ENCODE measurements at regions not wholly inside any gene's neighbourhood (a gene's known extent, or its start where the extent isn't known, plus 50 kb on each side); places are given as distances from the start of the nearest gene placed in this dataset.
"Not testable (repeated sequence)": the region's sequence is repeated elsewhere in the genome, so short reads cannot be mapped to it uniquely, and the experiment has no call there.

GRCh38 chr17:33847900-33848299 lies 407.2 kb upstream of the CCL2 start:
- DNase-seq (ENCODE audit: low spot score): no peak

GRCh38 chr17:33848433-33848832 lies 406.7 kb upstream of the CCL2 start:
- DNase-seq (ENCODE audit: low spot score): no peak

DNA sequence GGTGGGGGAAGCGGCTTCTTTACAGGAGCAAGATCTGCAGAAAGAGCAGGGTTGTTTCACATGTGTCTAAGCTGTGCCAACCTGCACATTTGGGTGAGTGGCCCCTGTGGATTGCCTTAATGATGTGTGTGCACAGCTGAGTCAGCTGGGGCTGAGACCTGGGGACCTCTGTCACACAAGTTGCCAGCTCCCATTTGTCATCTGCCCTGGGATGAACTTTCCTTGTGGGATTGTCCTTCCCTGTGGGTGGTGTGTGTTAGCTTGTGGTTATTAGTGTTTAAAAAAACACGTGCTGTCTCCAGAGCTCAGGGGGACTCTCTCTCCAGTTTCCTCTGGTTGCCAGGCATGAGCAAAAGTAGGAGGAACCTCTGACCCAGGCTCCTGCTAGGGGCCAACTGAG lies 400.5 kb upstream of the CCL2 start:
- DNase-seq (ENCODE audit: low spot score): no peak

DNA sequence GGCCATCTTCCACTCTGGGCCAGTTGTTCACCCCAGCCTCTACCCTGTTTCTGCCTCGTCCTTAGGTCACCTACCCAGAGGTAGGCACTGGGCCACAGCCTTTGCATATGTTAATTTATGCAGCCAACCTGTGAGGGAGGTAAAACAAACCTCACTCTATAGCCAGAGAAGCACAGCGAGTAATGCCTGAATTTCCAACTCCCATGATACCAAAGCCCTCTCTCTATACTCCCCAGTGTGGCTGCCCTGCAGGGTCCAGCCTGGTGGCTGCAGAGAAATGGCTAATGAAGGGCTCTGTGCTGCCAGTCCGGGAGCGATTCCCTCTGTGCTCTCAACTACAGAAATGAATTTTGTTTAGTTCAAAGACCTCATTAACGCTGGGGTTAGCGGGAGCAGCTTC lies 397.0 kb upstream of the CCL2 start:
- peak; percentile 17 for DNase-seq (ENCODE audit: low spot score)

DNA sequence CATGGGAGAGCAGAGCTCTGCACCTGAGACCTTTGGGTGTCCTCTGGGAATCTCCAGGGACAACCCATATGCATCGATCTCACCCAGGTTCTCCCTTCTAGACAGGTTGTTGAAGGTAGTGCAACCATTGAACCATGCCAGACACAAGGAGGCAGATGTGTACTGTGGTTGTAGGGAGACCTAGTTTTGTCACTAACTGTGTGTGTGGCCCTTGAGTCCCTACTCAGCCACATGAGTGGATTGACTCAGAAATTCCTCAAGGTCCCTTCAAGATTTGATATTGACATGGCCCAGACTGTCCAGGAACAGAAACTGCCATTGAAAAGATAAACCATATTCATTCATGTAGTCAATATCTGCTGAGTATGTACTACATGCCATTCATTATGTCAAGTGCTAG lies 396.4 kb upstream of the CCL2 start:
- no peak for DNase-seq (ENCODE audit: low spot score)

- DNase-seq (ENCODE audit: low spot score): no peak
These were observed 392.1 kb upstream of the CCL2 start for GRCh38 chr17:33862772-33863602.

DNA sequence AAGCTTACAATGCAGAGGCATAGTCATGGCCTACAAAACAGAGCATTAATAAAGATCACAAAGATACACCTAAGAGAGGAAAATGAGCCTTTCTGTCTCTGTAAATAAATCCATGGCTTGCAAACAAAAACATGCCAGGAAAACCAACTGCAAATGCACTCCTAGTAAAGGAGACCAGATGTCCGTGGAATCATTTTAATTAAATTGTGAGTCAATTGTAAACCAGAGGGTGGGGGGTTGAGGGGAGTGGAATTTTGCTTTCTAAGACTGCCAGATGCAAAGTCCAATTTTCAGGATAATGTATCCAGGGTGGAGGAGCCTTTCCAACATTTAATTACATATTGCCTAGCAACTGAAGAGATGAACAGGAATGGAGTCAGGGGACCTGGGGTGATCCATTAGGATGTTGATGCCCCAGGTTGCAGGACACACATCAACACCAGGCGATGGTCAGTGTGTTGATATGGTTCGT lies 390.3 kb upstream of the CCL2 start:
- DNase-seq (ENCODE audit: low spot score): no peak

DNA sequence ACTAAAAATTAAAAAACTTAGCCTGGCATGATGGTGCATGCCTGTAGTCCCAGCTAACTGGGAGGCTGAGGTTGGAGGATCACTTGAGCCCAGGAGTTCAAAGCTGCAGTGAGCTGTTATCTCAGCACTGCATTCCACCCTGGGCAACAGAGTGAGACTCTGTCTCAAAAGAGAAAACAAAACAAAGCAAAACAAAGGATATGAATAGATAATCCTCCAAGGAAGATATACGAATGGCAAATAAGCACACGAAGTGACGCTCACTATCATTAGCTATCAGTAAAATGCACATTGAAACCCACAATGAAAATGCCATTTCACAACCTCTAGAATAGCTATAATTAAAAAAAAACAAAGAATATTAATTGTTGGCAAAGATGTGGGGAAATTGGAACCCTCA lies 386.2 kb upstream of the CCL2 start:
- no peak for DNase-seq (ENCODE audit: low spot score)

DNA sequence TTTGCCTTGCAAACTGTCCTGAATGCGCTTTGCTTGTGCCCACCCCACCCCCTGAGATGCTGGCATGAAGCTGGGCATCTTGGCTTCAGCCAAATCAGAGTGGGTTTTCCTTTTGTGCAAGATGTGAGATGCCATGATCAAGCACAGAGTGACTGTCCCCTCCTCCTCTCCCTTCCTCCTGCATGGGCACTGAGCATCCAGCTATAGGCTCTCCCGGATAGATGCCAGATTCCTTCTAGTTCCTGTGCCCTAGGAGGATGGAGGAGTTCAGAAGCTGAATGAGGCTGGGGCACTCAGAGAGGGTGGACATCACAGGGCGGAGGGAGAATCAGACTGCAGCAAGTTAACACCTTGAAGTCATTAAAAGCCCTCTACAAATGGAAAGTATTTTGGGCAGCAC lies 384.1 kb upstream of the CCL2 start:
- DNase-seq (ENCODE audit: low spot score): no peak

DNA sequence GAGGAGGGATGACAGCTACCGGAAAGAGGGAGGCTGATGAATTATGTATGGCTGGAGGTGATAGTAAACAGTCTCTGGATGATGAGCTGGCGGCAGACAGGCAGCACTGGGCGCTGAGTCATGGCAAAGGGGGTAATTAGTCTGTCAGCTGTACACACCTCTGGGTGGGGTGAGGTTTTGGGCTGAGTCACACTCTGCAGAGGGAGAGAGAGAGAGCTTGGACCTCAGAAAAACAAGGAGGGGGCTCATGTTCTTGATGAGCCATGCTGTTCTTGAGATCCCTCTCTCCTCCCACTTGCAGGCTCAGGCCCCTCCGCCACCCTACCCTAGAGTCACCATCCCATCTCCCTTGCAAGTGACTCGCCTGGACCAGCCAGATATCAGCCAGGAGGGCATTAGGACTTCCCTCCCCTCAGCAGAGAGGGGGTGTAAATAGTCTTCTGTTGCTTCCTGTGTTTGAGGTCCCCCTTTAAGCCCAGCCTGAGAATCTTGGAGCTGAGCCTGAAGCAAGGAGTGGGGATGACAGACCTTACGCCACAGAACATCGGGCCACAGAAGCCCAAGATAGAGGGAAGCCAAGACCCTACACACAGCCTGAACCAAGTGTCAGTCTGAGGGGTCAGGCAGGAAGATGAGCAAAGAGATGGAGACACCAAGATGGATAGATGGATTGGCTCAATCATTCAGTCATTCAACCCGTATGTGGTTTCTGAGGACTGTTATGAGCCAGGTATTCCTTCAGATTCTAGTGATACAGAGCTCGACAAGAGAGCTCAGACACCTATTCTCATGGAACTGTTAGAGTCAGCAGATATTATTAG lies 383.2 kb upstream of the CCL2 start:
- DNase-seq (ENCODE audit: low spot score): no peak

GRCh38 chr17:33873201-33873617 lies 381.9 kb upstream of the CCL2 start:
- DNase-seq (ENCODE audit: low spot score): no peak

GRCh38 chr17:33874617-33875060 lies 380.4 kb upstream of the CCL2 start:
- DNase-seq (ENCODE audit: low spot score): no peak

DNA sequence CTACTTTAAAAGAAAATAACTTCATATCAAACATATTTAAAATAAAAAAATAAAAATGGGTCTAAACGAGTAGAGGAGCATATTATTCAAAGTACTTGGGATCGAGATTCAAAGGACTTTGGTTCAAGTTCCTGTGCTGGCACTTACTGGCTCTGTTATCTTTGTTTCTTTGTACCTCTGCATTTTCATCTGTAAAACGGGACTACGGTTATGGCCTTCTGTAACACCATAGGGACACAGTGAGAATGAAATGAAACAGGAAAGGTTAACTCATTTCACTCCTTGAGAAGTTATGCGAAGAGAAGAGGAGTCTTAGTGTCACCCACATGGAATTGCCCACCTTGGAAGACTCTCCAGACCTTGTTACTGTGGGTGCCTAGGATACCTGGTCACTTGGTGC lies 379.1 kb upstream of the CCL2 start:
- DNase-seq (ENCODE audit: low spot score): no peak

- not testable (repeated sequence) for DNase-seq (ENCODE audit: low spot score)
These were observed 372.8 kb upstream of the CCL2 start for GRCh38 chr17:33882273-33882672.

- DNase-seq (ENCODE audit: low spot score): not testable (repeated sequence)
These were observed 372.4 kb upstream of the CCL2 start for GRCh38 chr17:33882677-33883076.

- no peak for DNase-seq (ENCODE audit: low spot score)
These were observed 366.6 kb upstream of the CCL2 start for GRCh38 chr17:33888455-33888854.

DNA sequence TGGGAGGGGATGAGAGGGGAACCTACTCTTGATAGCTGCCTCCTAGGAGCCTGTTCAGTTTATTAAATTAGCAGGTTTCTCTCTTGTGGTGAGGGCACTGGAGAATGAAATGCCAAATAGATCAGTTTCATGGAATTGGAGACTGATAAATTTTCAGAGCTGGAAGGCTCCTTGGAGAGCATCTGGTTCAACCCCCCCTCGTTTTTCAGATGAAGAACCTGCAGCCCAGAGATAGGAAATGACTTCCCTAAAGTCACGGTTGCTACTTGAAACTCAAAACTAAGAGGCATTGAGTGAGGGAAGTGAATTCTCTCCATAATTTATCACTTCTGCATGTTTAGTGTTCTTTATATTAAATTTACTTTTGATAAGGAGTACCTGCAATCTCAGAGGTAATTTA lies 366.0 kb upstream of the CCL2 start:
- DNase-seq (ENCODE audit: low spot score): no peak

GRCh38 chr17:33889766-33890165 lies 365.3 kb upstream of the CCL2 start:
- DNase-seq (ENCODE audit: low spot score): no peak

- DNase-seq (ENCODE audit: low spot score): no peak
These were observed 362.1 kb upstream of the CCL2 start for GRCh38 chr17:33892717-33893591.

- DNase-seq (ENCODE audit: low spot score): no peak
These were observed 359.6 kb upstream of the CCL2 start for GRCh38 chr17:33895491-33895890.

DNA sequence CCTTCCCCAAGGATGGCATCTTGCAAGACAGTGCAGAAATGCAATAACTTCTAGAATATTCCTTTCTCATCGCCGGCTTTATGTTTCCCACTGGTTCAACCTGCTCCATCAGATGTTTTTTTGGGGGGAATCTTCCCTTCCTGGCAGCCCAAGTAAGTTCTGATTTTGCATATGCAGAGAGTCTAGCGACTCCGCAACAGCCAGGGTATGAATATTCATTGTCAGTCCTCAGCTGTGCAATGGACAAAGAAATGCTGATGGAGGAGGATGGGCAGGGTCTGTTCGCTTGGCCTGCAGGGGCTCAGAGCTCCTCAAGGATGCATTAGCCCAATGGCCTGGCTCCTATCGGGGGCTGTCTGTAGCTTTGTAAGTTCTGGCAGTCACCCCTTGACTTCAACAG lies 358.8 kb upstream of the CCL2 start:
- DNase-seq (ENCODE audit: low spot score): peak; percentile 42

- no peak for DNase-seq (ENCODE audit: low spot score)
These were observed 354.0 kb upstream of the CCL2 start for GRCh38 chr17:33901085-33901484.
